A549 (cell line): ENCODE measurements at regions not wholly inside any gene's neighbourhood (a gene's known extent, or its start where the extent isn't known, plus 50 kb on each side); places are given as distances from the start of the nearest gene placed in this dataset.

Source experiments
- BHLHE40 ChIP-seq: IDR thresholded peaks from 2 replicates; pipeline ENCODE4 v1.6.1; 2012; ENCODE audit warnings: low read depth, low read length, inconsistent platforms
- CBX2 ChIP-seq: fragments of 200-600 bp; sonication (generic); IDR thresholded peaks from 2 replicates; pipeline ENCODE4 v1.6.1; 2016; ENCODE audit warnings: low read depth, mild to moderate bottlenecking, borderline replicate concordance
- CTCF ChIP-seq: fragments of >200 bp; sonication (Bioruptor Twin); formaldehyde crosslinking; IDR thresholded peaks from 3 replicates; pipeline ENCODE4 v1.5.1; 2016
- EP300 ChIP-seq, 2 experiments: fragments of >200 bp; sonication (Bioruptor Twin); formaldehyde crosslinking; IDR thresholded peaks; 2 replicates in 1 of 2; 3 replicates in 1 of 2; pipeline ENCODE4 v1.6.1; 2016 to 2017
- HOXA7 ChIP-seq: fragments of 250-450 bp; sonication (Bioruptor Pico); IDR thresholded peaks from 2 replicates; pipeline ENCODE4 v1.5.0; 2020; ENCODE audit warnings: mild to moderate bottlenecking, moderate library complexity
- MAX ChIP-seq: IDR thresholded peaks from 2 replicates; pipeline ENCODE4 v1.6.1; 2012
- POLR2A ChIP-seq: IDR thresholded peaks from 2 replicates; pipeline ENCODE4 v1.6.1; 2012; ENCODE audit warnings: mild to moderate bottlenecking, low read length
- POLR2AphosphoS2 ChIP-seq: conservative IDR thresholded peaks from 2 replicates; pipeline ENCODE4 v1.6.1; 2012; ENCODE audit warnings: low read length, improper control_type of control experiment, inconsistent platforms
- RCOR1 ChIP-seq: fragments of 150-350 bp; IDR thresholded peaks from 2 replicates; pipeline ENCODE4 v1.6.1; 2014; ENCODE audit warnings: antibody characterized with exemption, low read length, low read depth
- REST ChIP-seq: fragments of 200-600 bp; sonication (generic); IDR thresholded peaks from 2 replicates; pipeline ENCODE4 v1.6.1; 2016; ENCODE audit warnings: antibody characterized with exemption, mild to moderate bottlenecking, moderate library complexity
- SMC3 ChIP-seq: fragments of >200 bp; sonication (Bioruptor Twin); formaldehyde crosslinking; IDR thresholded peaks from 3 replicates; pipeline ENCODE4 v1.6.1; 2018; ENCODE audit warnings: inconsistent platforms
- ZFP36 ChIP-seq: fragments of 450-650 bp; IDR thresholded peaks from 2 replicates; pipeline ENCODE4 v1.6.1; 2014; ENCODE audit warnings: borderline replicate concordance; ENCODE audit not compliant: partially characterized antibody

- TF ChIP-seq POLR2A = no peak
- no peak for TF ChIP-seq EP300 (IDR thresholded peaks at IDR 0.05)
- TF ChIP-seq CTCF = no peak
- no peak for TF ChIP-seq MAX
- no peak for TF ChIP-seq RCOR1
- TF ChIP-seq REST = no peak
- TF ChIP-seq CBX2 = no peak
- TF ChIP-seq ZFP36 = no peak
- TF ChIP-seq POLR2AphosphoS2 = no peak
- no peak for TF ChIP-seq HOXA7
- TF ChIP-seq BHLHE40 = no peak
- no peak for TF ChIP-seq SMC3
Observed at GRCh38 chr13:111535523-111535811, 215.0 kb downstream of the TEX29 start.
